ENCODE measurements at regions not wholly inside any gene's neighbourhood (a gene's known extent, or its start where the extent isn't known, plus 50 kb on each side); places are given as distances from the start of the nearest gene placed in this dataset.
"Not testable (repeated sequence)": the region's sequence is repeated elsewhere in the genome, so short reads cannot be mapped to it uniquely, and the experiment has no call there.

GRCh38 chr15:20020588-20020987, 521.0 kb downstream of the GOLGA6L6 start:
- BruUV-seq (replicated peaks); CTCF ChIA-PET; DNase-seq (ENCODE audit: low read depth, low spot score); H3K79me2 ChIP-seq (ENCODE audit: insufficient read depth, low read length); POLR2A ChIA-PET; H2AFZ ChIP-seq (ENCODE audit: low read depth, low read length, poor library complexity, severe bottlenecking); H4K20me1 ChIP-seq (ENCODE audit: insufficient read depth); H3K4me1 ChIP-seq (ENCODE audit: control insufficient read depth in 1 of 2, insufficient read depth in 2 of 2, low read length in 2 of 2); ATAC-seq; H3K9me3 ChIP-seq (ENCODE audit: control insufficient read depth in 1 of 2, insufficient read depth in 1 of 2, low read depth in 1 of 2, low read length in 2 of 2); H3K4me2 ChIP-seq (ENCODE audit: low read length); RAD21 ChIA-PET (ENCODE audit: low non-redundant PET in 1 of 2, low total read pairs in 2 of 2, uncharacterized antibody in 2 of 2, unreplicated experiment in 2 of 2); H3K9ac ChIP-seq (ENCODE audit: low read length); H3K27ac ChIP-seq (ENCODE audit: low read depth, low read length); intact Hi-C loops (cut with micrococcal nuclease); H3K36me3 ChIP-seq (ENCODE audit: control insufficient read depth in 1 of 2, insufficient read depth in 2 of 2, low read length in 2 of 2); H3K27me3 ChIP-seq (ENCODE audit: insufficient read depth, low read length); H3K4me3 ChIP-seq (replicated peaks in 1 of 2; ENCODE audit: low read depth in 1 of 2, low read length in 2 of 2); H3K9me2 ChIP-seq (ENCODE audit: insufficient read depth): not testable (repeated sequence)

- H3K36me3 ChIP-seq (ENCODE audit: control insufficient read depth in 1 of 2, insufficient read depth in 2 of 2, low read length in 2 of 2); H3K27me3 ChIP-seq (ENCODE audit: insufficient read depth, low read length); H3K9me2 ChIP-seq (ENCODE audit: insufficient read depth); H3K79me2 ChIP-seq (ENCODE audit: insufficient read depth, low read length); H3K9me3 ChIP-seq (ENCODE audit: control insufficient read depth in 1 of 2, insufficient read depth in 1 of 2, low read depth in 1 of 2, low read length in 2 of 2); H3K4me1 ChIP-seq (ENCODE audit: control insufficient read depth in 1 of 2, insufficient read depth in 2 of 2, low read length in 2 of 2); ATAC-seq; intact Hi-C loops (cut with micrococcal nuclease); RAD21 ChIA-PET (ENCODE audit: low non-redundant PET in 1 of 2, low total read pairs in 2 of 2, uncharacterized antibody in 2 of 2, unreplicated experiment in 2 of 2); H3K27ac ChIP-seq (ENCODE audit: low read depth, low read length); H3K4me2 ChIP-seq (ENCODE audit: low read length); POLR2A ChIA-PET; BruUV-seq (replicated peaks); DNase-seq (ENCODE audit: low read depth, low spot score); H4K20me1 ChIP-seq (ENCODE audit: insufficient read depth); H3K9ac ChIP-seq (ENCODE audit: low read length); CTCF ChIA-PET; H2AFZ ChIP-seq (ENCODE audit: low read depth, low read length, poor library complexity, severe bottlenecking); H3K4me3 ChIP-seq (replicated peaks in 1 of 2; ENCODE audit: low read depth in 1 of 2, low read length in 2 of 2): not testable (repeated sequence)
Measured at GRCh38 chr15:20019758-20020157, 521.8 kb downstream of the GOLGA6L6 start.

GRCh38 chr15:20017581-20017980, 524.0 kb downstream of the GOLGA6L6 start:
- intact Hi-C loops (cut with micrococcal nuclease); H4K20me1 ChIP-seq (ENCODE audit: insufficient read depth); H2AFZ ChIP-seq (ENCODE audit: low read depth, low read length, poor library complexity, severe bottlenecking); H3K4me2 ChIP-seq (ENCODE audit: low read length); H3K4me3 ChIP-seq (replicated peaks in 1 of 2; ENCODE audit: low read depth in 1 of 2, low read length in 2 of 2); BruUV-seq (replicated peaks); H3K9me3 ChIP-seq (ENCODE audit: control insufficient read depth in 1 of 2, insufficient read depth in 1 of 2, low read depth in 1 of 2, low read length in 2 of 2); H3K27ac ChIP-seq (ENCODE audit: low read depth, low read length); H3K36me3 ChIP-seq (ENCODE audit: control insufficient read depth in 1 of 2, insufficient read depth in 2 of 2, low read length in 2 of 2); H3K79me2 ChIP-seq (ENCODE audit: insufficient read depth, low read length); ATAC-seq; H3K4me1 ChIP-seq (ENCODE audit: control insufficient read depth in 1 of 2, insufficient read depth in 2 of 2, low read length in 2 of 2); RAD21 ChIA-PET (ENCODE audit: low non-redundant PET in 1 of 2, low total read pairs in 2 of 2, uncharacterized antibody in 2 of 2, unreplicated experiment in 2 of 2); H3K9ac ChIP-seq (ENCODE audit: low read length); CTCF ChIA-PET; H3K9me2 ChIP-seq (ENCODE audit: insufficient read depth); DNase-seq (ENCODE audit: low read depth, low spot score); H3K27me3 ChIP-seq (ENCODE audit: insufficient read depth, low read length); POLR2A ChIA-PET: not testable (repeated sequence)

GRCh38 chr15:20016941-20017340, 524.7 kb downstream of the GOLGA6L6 start:
- H3K27me3 ChIP-seq (ENCODE audit: insufficient read depth, low read length); H3K27ac ChIP-seq (ENCODE audit: low read depth, low read length); H4K20me1 ChIP-seq (ENCODE audit: insufficient read depth); H3K4me3 ChIP-seq (replicated peaks in 1 of 2; ENCODE audit: low read depth in 1 of 2, low read length in 2 of 2); H3K9ac ChIP-seq (ENCODE audit: low read length); H3K36me3 ChIP-seq (ENCODE audit: control insufficient read depth in 1 of 2, insufficient read depth in 2 of 2, low read length in 2 of 2); CTCF ChIA-PET; BruUV-seq (replicated peaks); POLR2A ChIA-PET; H2AFZ ChIP-seq (ENCODE audit: low read depth, low read length, poor library complexity, severe bottlenecking); H3K9me3 ChIP-seq (ENCODE audit: control insufficient read depth in 1 of 2, insufficient read depth in 1 of 2, low read depth in 1 of 2, low read length in 2 of 2); H3K4me2 ChIP-seq (ENCODE audit: low read length); DNase-seq (ENCODE audit: low read depth, low spot score); ATAC-seq; intact Hi-C loops (cut with micrococcal nuclease); H3K4me1 ChIP-seq (ENCODE audit: control insufficient read depth in 1 of 2, insufficient read depth in 2 of 2, low read length in 2 of 2); H3K9me2 ChIP-seq (ENCODE audit: insufficient read depth); RAD21 ChIA-PET (ENCODE audit: low non-redundant PET in 1 of 2, low total read pairs in 2 of 2, uncharacterized antibody in 2 of 2, unreplicated experiment in 2 of 2); H3K79me2 ChIP-seq (ENCODE audit: insufficient read depth, low read length): not testable (repeated sequence)

GRCh38 chr15:20012837-20013236, 528.8 kb downstream of the GOLGA6L6 start:
- H4K20me1 ChIP-seq (ENCODE audit: insufficient read depth); H3K4me2 ChIP-seq (ENCODE audit: low read length); ATAC-seq; H3K4me3 ChIP-seq (replicated peaks in 1 of 2; ENCODE audit: low read depth in 1 of 2, low read length in 2 of 2); H3K4me1 ChIP-seq (ENCODE audit: control insufficient read depth in 1 of 2, insufficient read depth in 2 of 2, low read length in 2 of 2); H3K27ac ChIP-seq (ENCODE audit: low read depth, low read length); BruUV-seq (replicated peaks); H3K36me3 ChIP-seq (ENCODE audit: control insufficient read depth in 1 of 2, insufficient read depth in 2 of 2, low read length in 2 of 2); H3K9me3 ChIP-seq (ENCODE audit: control insufficient read depth in 1 of 2, insufficient read depth in 1 of 2, low read depth in 1 of 2, low read length in 2 of 2); POLR2A ChIA-PET; CTCF ChIA-PET; H3K9ac ChIP-seq (ENCODE audit: low read length); H3K79me2 ChIP-seq (ENCODE audit: insufficient read depth, low read length); H3K27me3 ChIP-seq (ENCODE audit: insufficient read depth, low read length); H2AFZ ChIP-seq (ENCODE audit: low read depth, low read length, poor library complexity, severe bottlenecking); intact Hi-C loops (cut with micrococcal nuclease); DNase-seq (ENCODE audit: low read depth, low spot score); RAD21 ChIA-PET (ENCODE audit: low non-redundant PET in 1 of 2, low total read pairs in 2 of 2, uncharacterized antibody in 2 of 2, unreplicated experiment in 2 of 2); H3K9me2 ChIP-seq (ENCODE audit: insufficient read depth): not testable (repeated sequence)

All from HCT116 (cell line).